MM.1S (cell line): ENCODE measurements at regions not wholly inside any gene's neighbourhood (a gene's known extent, or its start where the extent isn't known, plus 50 kb on each side); places are given as distances from the start of the nearest gene placed in this dataset.

Source experiments
- DNase-seq: peaks from one replicate; pipeline ENCODE4 v3.0.0-alpha.2; 2015
- H2AFZ ChIP-seq: fragments of 300-600 bp; sonication (generic); 2 replicates; pipeline ENCODE4 v1.6.0; 2016; ENCODE audit warnings: antibody characterized with exemption, low read length
- H3F3A ChIP-seq: fragments of 300-600 bp; sonication (generic); 2 replicates; pipeline ENCODE4 v1.6.1; 2016; ENCODE audit warnings: mild to moderate bottlenecking, antibody characterized with exemption, low read length, moderate library complexity, mixed read lengths; ENCODE audit not compliant: insufficient read depth
- H3K27ac ChIP-seq: fragments of 300-600 bp; sonication (generic); 2 replicates; pipeline ENCODE4 v1.5.1; 2016; ENCODE audit warnings: mild to moderate bottlenecking, low read length
- H3K27me3 ChIP-seq: fragments of 300-600 bp; sonication (generic); replicated peaks from 2 replicates; pipeline ENCODE4 v1.6.0; 2016; ENCODE audit warnings: low read length; ENCODE audit not compliant: insufficient read depth
- H3K36me3 ChIP-seq: fragments of 300-600 bp; sonication (generic); replicated peaks from 2 replicates; pipeline ENCODE4 v1.6.1; 2016; ENCODE audit warnings: mild to moderate bottlenecking, low read length, mixed read lengths; ENCODE audit not compliant: insufficient read depth
- H3K4me1 ChIP-seq: fragments of 300-600 bp; sonication (generic); 2 replicates; pipeline ENCODE4 v1.6.1; 2016; ENCODE audit warnings: low read length, mixed read lengths
- H3K4me2 ChIP-seq: fragments of 300-600 bp; sonication (generic); 2 replicates; pipeline ENCODE4 v1.6.0; 2016; ENCODE audit warnings: low read depth, low read length
- H3K4me3 ChIP-seq: fragments of 300-600 bp; sonication (generic); 2 replicates; pipeline ENCODE4 v1.5.1; 2016; ENCODE audit warnings: low read length, mixed read lengths
- H3K79me2 ChIP-seq: fragments of 300-600 bp; sonication (generic); 2 replicates; pipeline ENCODE4 v1.6.1; 2016; ENCODE audit warnings: mixed run types, low read length, mixed read lengths
- H3K9ac ChIP-seq: fragments of 300-600 bp; sonication (generic); 2 replicates; pipeline ENCODE4 v1.6.1; 2016; ENCODE audit warnings: low read length, mixed read lengths
- H3K9me2 ChIP-seq: fragments of 300-600 bp; sonication (generic); replicated peaks from 2 replicates; pipeline ENCODE4 v1.6.1; 2016; ENCODE audit warnings: mild to moderate bottlenecking, low read length, mixed read lengths; ENCODE audit not compliant: insufficient read depth
- H3K9me3 ChIP-seq: fragments of 300-600 bp; sonication (generic); replicated peaks from 2 replicates; pipeline ENCODE4 v1.6.1; 2016; ENCODE audit warnings: mild to moderate bottlenecking, low read length, mixed read lengths; ENCODE audit not compliant: insufficient read depth
- H4K20me1 ChIP-seq: fragments of 300-600 bp; sonication (generic); 2 replicates; pipeline ENCODE4 v1.6.1; 2016; ENCODE audit warnings: mild to moderate bottlenecking, low read length, moderate library complexity, mixed read lengths; ENCODE audit not compliant: insufficient read depth
- CTCF ChIP-seq: fragments of 300-600 bp; sonication (generic); IDR thresholded peaks from 2 replicates; pipeline ENCODE4 v1.5.1; 2016; ENCODE audit warnings: antibody characterized with exemption, low read length, mixed read lengths
- EZH2 ChIP-seq: fragments of 300-600 bp; sonication (generic); optimal IDR thresholded peaks from 2 replicates; pipeline ENCODE3; 2017; ENCODE audit warnings: low read depth, mild to moderate bottlenecking, antibody characterized with exemption, low read length, mixed read lengths
- EZH2phosphoT487 ChIP-seq: fragments of 300-600 bp; sonication (generic); IDR thresholded peaks from 2 replicates; pipeline ENCODE4 v1.6.1; 2018; ENCODE audit warnings: antibody characterized with exemption, low read length

GRCh38 chr15:31434588-31435260, 108.1 kb downstream of the KLF13 start:
- Histone ChIP-seq H3K9me3 (no peaks in the 10 kb centered on the region), H3F3A (peaks cover 16% of the 10 kb centered on the region), H3K4me1 (peaks cover 34% of the 10 kb centered on the region), H3K9ac (peak overlapping the region; percentile 61), H3K4me2 (peak overlapping the region; percentile 88), H3K4me3 (peak overlapping the region; percentile 48), H2AFZ (peak overlapping the region; percentile 70), H3K36me3 (no peaks in the 10 kb centered on the region), H3K9me2 (no peaks in the 10 kb centered on the region), H3K27ac (peak overlapping the region; percentile 92), H3K27me3 (no peaks in the 10 kb centered on the region), H4K20me1 (no peaks in the 10 kb centered on the region), H3K79me2 (no peaks in the 10 kb centered on the region)
- no peak for TF ChIP-seq EZH2
- TF ChIP-seq EZH2phosphoT487 = no peak
- no peak for TF ChIP-seq CTCF
- DNase-seq = peak; percentile 90

DNA sequence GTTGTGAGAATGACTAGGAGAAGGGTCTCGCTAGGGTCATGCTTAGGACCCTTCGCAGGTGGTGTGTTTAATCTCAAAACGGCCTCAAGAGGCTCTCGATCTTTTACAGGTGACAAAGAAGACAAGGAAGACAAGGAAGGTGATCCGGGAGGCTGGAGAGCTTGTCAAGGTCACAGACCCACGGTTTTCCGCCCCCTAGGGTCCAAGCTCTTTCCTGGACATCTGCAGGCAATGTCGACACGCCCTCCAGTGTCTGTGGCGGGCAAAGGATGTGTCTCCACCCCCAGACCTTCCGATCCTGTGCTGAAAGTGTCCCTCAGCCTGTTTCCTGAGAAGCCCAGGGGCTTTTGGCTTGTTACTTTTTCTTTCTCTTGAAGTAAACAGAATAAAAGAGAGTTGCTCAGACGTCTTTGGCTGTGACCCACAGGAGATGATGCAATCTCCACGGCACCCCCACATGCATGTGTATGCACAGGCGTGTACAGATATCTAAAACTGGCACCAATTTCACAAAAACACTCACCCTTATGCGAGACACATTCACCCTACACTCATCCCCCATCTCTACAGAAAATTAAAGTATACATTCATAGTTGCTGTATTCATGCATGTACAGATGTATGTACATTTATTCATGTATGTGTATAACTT, 108.8 kb downstream of the KLF13 start:
- H4K20me1 ChIP-seq = no peaks in the 10 kb centered on the region
- H3K4me3 ChIP-seq = peak overlapping the region; percentile 48
- H3K4me2 ChIP-seq = peak overlapping the region; percentile 88
- H3K27ac ChIP-seq = peak overlapping the region; percentile 92
- H2AFZ ChIP-seq = peak overlapping the region; percentile 70
- H3K4me1 ChIP-seq = peaks cover 34% of the 10 kb centered on the region
- no peaks in the 10 kb centered on the region for H3K36me3 ChIP-seq
- peak; percentile 71 for TF ChIP-seq CTCF
- TF ChIP-seq EZH2phosphoT487 = no peak
- H3K9me2 ChIP-seq = no peaks in the 10 kb centered on the region
- H3K27me3 ChIP-seq = no peaks in the 10 kb centered on the region
- DNase-seq = peak; percentile 85
- H3K9me3 ChIP-seq = no peaks in the 10 kb centered on the region
- H3F3A ChIP-seq = peaks cover 16% of the 10 kb centered on the region
- H3K79me2 ChIP-seq = no peaks in the 10 kb centered on the region
- H3K9ac ChIP-seq = peak overlapping the region; percentile 61

DNA sequence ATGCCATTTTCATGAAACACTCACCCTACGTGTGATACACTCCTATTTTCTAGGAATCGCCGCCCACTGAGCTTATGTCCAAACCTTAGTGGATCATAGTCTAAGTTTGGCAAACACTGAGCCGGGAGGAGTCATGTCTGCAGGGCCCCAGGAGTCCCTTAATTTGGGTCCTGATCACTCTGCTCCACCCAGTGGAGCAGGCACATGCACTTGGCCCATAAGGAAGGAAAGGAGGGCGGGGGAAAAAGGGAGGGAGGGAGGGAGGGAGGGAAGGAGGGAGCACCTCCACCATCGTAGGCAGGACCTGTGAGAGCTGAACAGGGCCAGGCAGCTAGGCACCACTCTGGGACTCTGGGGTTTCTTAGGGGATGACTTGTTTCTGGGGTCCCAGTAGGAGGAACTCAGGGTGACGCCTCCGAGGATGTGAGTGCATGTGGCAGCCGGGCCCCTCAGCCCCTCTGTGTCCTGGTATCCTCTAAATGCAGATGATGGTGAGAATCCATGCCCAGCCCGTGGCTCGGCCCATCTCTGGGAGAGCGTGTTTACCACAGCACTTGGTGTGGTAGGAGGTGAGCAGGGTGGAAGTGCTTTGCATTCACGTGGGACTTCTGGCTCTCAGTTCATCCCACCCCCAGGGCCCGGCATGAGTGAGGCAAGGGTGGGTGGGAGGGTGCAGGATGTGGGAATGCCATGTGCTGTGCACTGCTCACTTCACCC, 109.4 kb downstream of the KLF13 start:
- Histone ChIP-seq H3K9me2 (no peaks in the 10 kb centered on the region), H3K79me2 (no peaks in the 10 kb centered on the region), H3K4me3 (peak overlapping the region; percentile 48; the same call in 1 of the 2 replicates), H3K4me1 (peaks cover 34% of the 10 kb centered on the region), H2AFZ (peak overlapping the region; percentile 70), H3F3A (peaks cover 16% of the 10 kb centered on the region), H3K27me3 (no peaks in the 10 kb centered on the region), H3K36me3 (no peaks in the 10 kb centered on the region), H3K9ac (peak overlapping the region; percentile 61), H4K20me1 (no peaks in the 10 kb centered on the region), H3K4me2 (peak overlapping the region; percentile 88), H3K27ac (peak overlapping the region; percentile 92), H3K9me3 (no peaks in the 10 kb centered on the region)
- DNase-seq = no peak
- TF ChIP-seq CTCF (no peak), EZH2 (no peak), EZH2phosphoT487 (no peak)
